ENCODE measurements at regions not wholly inside any gene's neighbourhood (a gene's known extent, or its start where the extent isn't known, plus 50 kb on each side); places are given as distances from the start of the nearest gene placed in this dataset.
"Not testable (repeated sequence)": the region's sequence is repeated elsewhere in the genome, so short reads cannot be mapped to it uniquely, and the experiment has no call there.

DNA sequence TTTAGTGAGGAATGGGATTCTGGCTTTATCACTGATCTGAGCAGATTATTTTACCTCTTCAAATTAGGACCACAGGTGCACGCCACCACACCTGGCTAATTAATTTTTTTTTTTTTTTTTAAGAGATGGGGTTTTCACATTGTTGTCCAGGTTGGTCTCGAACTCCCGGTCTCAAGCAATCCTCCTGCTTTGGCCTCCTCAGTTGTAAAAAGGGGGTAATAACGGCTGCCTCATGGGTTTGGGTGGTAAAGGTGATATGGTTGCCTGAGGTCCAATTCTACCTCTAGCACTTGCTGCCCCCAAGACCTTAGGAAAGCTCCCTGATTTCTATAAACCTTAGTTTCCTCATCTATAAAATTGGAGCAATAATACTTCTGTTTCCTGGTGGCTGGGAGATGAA is 130.7 kb upstream of the HS3ST2 start:
- DNase-seq = no peak

DNA sequence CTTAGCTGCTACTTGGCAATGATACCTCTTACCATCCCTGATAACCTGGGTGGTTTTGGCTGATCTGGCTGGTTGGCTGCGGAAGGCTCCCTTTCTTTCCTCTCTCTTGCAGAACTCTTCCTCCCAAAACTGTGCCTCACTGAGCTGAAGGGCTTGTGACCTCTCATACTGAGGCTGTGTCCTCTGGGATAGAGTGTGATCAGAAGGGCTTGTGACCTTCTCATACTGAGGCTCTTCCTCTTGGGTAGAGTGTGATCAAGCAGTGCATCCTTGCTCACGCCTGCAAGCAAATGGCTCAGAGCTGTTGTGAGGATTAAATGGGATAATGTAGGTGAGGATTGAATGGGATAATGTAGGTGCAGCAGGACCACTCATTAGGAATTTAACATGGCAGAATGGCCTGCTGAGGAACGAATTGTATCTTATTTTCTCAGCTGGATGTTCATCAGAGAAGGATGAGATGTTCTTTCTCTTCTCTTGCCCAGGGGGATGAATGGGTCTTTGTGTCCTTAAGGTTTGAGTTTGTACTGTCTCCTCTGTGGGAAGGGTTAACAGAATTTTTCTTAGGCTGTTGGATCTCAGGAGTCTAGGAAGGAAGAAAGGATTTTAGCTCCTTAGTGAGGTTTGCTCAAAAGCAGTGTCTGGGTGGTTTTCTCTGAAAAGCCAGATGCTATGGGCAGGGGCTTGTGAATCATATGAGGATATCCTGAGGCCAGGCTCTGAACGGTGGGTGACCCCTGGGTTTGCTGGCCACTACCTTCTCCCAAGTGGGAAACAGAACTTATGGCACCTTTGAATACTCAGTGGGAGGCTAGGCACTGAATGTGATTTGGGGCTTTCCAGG is 130.0 kb upstream of the HS3ST2 start:
- no peak for DNase-seq

DNA sequence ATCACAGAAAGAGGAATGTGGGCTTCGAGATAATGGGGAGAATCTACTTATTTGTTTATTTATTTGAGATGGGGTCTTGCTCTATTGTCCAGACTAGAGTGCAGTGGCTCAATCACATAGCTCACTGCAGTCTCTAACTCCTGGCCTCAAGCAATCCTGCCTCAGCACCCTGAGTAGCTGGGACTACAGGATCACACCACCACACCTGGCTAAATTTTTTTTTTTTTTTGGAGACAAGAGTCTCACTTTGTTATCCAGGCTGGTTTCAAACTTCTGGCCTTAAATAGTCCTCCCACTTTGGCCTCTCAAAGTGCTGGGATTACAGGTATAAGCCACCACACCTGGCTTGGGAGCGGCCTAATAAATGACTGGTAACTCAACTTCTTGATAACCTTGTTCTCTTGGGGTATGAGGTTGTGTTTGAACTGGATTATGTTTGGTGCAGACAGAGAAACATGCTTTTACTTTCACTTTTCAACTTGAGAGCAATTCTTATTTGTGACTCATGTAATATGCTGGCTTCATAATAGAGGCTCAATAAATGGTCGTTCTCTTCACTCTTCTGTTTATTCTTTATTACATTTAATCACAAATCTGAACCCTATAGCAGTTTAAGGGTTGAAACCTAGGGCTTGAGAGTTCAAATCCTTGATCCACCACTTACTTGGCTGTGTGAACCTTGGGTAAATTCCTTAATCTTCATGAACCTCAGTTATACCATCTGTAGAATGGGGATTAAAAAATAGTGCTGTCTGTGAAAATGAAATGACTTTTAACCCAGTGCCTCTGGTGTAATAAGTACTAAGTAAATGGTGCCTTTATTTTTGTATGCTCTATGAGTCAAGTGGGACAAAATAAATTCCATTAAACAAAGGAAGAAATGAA is 129.1 kb upstream of the HS3ST2 start:
- DNase-seq = no peak

DNA sequence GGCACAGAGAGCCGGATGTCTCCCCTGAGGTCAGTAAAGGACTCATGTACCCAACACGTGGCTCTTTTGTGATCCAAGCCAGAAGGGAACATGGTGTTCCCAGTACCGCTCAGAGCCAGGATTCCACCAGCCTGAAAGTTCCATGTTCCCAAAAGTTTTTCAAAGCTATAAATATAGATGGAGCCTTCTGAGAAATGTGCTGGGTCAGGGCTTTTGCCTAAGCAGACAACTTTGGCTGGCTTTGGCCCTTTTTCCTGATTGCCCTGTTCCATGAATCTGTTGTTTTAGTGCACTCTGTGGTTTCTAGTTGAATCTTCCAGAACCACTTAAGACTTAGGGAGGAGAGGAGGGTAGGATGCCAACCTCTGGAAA is 128.5 kb upstream of the HS3ST2 start:
- DNase-seq = no peak

DNA sequence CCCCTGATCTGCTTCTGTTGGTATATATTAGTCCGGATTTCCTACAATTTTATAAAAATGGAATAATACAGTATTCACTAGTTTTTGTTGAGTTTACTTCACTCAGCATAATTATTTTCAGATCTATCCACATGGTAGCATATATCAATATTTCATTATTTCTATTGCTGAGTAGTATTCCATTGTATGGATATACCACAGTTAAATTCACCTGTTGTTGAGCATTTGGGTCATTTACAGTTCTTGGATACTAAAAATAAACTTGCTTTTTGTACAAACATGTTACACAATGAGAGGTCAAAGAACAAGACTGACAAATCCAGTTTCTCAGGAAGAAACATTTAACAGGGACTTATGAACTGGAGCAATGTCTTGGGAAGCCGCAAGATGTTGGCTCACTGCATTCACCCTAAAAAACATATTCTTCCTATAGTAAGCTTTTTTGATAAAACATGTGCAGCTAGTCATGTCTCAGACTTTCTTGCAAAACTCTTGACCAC is 126.9 kb upstream of the HS3ST2 start:
- DNase-seq = no peak

DNA sequence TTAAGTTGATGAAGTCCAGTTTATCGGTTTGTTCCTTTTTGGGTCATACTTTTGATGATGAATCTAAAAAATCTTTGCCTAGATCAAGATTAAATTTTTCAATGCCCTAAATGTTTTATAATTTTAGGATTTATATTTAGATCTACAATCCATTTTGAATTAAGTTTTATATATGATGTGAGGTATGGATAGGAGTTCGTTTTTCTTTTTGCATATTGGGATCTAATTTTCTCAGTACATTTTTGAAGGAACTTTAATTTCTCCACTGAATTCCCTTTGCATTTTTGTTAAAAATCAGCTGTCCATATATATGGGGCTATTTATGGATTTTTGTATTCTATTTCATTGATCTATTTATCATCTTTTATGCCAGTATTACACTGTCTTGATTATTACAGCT is 125.5 kb upstream of the HS3ST2 start:
- no peak for DNase-seq

DNA sequence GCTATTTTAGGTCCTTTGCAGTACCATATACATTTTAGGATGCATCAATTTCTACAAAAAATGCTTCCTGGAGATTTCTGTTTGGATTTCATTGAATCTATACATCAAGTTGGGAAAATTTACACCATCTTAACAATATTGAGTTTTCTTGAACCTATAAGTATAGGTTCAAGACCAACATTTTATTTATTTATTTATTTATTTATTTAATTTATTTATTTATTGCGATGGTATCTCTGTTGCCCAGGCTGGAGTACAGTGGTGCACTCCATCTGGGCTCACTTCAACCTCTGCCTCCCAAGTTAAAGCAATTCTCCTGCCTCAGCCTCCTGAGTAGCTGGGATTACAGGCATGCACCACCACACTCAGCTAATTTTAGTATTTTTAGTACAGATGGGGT is 125.0 kb upstream of the HS3ST2 start:
- DNase-seq = no peak

DNA sequence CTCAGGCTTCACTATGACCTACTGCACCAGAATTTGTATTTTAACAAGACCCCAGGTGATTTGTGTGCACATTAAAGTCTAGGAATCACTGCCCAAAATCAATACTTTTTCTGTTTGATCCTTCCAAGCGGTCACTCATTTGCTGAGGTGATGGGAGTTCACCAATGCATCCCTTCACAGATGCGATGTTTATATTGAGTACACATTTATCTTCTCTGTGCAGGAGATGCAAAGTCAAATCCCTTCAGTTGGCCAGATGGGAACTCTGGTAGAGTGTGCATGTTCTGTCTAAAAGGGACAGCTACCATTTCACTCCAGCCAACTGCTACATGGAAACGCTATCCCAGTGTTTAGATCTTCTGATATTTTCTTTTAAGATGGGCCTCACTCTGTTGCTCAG is 122.6 kb upstream of the HS3ST2 start:
- no peak for DNase-seq

DNA sequence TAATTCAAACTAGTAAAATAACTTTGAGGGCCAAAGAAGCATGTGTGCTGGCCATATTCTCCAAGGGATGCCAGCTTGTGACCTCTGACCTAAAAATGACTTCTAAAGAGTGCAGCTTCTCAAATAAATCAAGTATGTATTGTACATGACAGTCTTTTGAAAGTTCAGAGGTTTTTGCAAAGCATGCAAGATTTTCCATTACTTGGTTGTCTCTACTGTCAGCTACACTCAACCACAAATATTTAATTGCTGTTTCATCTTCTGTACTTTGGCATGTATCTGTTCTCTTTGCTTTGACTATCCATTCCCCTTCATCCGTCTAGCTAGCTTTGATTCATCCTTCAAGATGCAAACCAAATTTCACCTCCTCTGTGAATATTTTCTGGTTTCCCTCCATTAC is 121.9 kb upstream of the HS3ST2 start:
- DNase-seq = no peak

DNA sequence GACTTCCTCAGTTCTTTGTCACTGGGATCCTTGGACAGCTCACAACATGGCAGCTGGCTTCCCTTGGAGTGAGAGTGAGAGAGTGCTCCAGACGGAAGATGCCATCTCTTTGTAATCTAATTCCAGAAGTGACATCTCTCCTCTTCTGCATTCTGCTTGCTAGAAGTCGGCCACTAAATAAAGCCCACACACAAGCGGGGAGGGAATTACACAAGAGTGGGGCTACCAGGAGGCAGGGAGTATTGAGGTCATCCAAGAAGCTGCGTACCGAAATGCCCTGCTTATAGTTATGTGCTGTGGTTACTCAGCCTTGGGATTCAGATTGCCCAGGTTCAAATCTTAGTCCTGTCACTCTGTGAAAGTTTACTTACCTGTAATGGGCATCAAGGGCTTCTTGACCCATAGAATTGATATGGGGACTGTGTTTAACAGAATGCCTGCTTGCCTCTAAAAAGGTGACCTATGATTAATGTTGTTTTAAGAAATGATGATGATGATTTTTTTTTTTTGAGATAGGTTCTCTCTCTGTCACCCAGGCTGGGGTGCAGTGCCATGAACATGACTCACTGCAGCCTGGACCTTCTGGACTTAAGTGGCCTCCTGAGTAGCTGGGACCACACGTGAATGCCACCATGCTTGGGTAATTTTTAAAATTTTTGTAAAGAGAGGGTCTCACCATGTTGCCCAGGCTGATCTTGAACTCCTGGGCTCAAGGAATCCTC is 120.9 kb upstream of the HS3ST2 start:
- no peak for DNase-seq

DNA sequence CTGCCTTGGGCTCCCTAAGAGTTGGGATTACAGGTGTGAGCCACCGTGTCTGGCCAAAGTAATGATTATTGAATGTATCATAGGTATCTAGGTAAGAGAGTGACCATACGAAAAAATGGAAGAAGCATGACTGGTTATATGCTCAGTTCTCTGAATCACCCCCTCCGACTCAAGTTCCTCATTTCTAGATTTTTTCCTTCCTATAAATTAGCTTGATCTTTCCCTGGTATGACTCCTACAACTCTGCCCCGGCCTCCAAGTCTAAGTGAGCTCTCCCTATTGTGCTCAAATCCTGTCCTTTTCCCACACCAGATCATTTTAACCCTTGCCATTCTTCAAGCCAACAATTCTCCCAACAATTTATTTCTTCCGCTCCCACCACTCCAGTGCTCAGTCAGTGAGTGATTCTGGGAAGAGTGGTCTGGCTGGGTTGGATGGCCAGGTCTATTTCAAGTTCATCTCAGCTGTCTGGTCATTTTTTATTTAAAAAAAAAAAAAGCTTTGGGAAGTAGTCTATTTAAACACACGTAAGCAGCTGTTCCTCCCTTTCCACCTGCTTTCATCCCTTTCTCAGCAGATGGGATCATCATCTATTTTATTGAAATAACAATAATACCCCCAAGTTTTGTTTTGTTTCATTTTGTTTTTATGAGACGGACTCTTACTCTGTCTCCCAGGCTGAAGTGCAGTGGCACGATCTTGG is 120.2 kb upstream of the HS3ST2 start:
- DNase-seq = no peak

DNA sequence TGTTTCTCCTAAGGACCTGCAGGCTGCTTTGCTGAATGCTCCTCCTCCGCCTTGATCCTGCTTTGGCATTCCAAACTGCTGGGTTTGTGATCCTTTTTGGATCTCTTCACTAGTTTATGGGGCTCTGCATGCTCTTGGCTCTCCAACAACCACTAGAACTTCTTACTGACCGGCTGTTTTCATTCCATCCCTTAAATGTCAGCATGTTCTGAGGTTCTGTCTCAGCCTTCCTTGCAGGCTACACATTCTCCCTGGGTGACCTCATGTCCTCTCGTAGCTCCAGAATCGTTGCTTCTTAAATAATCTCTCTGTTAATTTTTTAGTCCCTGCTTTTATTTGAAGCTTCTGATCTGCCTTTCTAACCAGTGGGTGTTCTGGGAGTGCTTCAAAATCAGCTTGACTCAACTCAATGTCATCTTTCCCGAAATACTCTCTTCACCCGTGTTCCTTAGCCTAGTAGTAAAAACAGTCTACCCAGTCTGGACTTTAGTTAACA is 119.0 kb upstream of the HS3ST2 start:
- DNase-seq = no peak

DNA sequence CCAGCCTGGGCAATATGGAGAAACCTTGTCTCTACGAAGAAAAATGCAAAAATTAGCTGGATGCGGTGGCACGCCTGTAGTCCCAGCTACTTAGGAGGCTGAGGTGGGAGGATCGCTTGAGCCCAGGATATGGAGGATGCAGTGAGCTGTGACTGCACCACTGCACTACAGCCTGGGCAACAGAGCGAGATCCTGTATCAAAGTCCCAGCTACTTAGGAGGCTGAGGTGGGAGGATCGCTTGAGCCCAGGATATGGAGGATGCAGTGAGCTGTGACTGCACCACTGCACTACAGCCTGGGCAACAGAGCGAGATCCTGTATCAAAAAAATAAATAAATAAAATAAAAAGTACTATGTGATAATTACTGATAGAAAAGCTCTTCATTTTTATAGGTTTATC is 118.2 kb upstream of the HS3ST2 start:
- not testable (repeated sequence) for DNase-seq

DNA sequence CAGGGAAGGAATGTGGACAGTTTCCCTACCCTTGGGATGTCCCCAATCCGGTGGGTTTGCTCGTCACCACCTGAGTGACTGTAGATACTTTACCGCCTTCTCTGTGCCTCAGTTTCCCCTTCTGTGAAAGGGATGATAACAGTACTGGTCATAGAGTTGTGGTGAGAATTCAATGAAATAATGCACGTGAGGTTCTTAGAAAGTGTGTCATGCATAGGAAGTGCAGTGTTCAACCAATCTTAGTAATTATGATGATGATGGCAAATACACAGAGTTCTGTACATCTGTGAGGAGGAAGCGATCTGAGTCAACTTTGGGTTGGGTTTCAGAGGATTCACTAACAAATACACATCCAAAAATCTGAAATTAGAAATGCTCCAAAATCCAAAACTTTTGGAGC is 114.6 kb upstream of the HS3ST2 start:
- DNase-seq = no peak

DNA sequence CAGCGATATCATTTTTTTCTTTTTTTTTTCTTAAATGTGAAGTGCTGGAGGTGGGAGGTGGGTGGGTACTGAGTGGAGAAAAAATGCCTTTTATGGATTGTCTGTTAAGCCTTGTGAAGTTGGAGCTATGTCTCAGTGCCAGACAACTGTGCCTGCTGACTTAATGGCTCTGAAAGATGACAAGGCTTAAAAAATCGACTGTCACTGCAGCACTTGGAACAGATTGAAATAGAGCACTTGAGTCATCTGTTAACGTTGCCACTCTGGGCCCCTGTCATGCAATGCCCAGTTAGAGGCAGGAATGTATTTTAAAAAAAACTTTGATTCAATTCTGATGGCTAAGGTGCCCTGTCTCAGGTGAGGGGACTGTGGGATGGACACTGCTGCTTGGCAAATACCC is 108.2 kb upstream of the HS3ST2 start:
- DNase-seq = no peak

DNA sequence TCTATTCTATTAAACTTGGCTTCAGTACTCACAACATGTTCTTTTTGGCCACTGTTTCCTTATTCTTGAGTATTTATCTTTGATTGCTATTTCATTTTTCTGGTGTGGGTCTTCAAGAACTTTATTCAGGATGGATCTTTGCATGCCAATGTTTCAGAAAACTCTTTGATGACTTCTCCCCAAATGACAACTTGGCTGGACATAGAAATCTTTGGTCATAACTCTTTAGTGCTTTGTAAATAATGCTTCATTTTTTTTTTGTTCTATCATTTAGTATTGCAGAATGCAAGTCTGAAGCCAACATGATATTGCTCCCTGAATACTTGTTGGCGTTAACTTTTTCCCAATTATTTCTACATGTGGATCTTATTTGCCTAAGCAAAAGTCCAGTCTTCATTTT is 103.6 kb upstream of the HS3ST2 start:
- no peak for DNase-seq

DNA sequence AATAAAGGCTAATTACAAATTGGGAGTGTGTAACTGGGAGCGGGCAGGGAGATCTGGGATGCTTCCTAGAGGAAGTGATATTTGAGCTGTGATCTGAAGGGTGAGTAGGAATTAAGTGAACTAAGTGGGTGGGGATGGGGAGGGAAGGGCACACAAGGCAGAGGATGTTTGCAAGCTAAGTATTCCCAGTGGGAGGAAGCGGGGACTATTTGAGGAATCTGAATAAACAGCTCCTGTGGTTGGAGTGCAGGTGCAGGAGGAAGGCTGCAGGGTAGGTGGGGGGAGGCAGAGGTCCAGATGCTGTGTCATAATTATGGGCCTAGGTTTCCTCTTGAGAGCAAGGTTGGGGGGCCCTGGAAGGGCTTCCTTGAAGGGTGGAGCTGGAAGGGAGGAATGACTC is 102.1 kb upstream of the HS3ST2 start:
- no peak for DNase-seq

DNA sequence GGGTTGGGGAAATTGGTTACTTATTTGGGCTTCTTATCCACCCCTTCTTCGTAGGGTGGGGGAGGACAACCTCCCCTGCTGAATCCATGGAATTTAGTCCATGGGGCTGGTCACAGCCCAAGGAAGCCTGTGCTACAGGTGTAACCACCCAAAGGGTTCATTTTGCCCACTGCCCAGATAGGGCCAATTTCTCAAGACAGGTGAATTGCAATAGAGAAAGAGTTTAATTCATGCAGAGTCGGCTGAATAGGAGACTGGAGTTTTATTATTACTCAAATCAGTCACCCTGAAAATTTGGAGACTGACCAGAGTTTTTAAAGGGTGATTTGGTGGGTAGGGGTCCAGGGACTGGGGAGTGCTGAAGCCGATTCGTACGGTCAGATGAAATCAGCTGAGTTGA is 101.5 kb upstream of the HS3ST2 start:
- no peak for DNase-seq

DNA sequence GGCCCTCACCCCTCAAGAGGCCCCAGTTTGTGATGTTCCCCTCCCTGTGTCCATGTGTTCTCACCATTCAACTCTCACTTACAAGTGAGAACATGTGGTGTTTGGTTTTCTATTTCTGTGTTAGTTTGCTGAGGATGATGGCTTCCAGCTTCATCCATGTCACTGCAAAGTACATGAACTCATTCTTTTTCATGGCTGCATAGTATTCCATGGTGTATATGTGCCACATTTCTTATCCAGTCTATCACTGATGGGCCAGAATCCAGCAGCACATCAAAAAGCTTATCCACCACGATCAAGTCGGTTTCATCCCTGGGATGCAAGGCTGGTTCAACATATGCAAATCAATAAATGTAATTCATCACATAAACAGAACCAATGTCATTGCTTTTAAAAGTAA is 95.4 kb upstream of the HS3ST2 start:
- not testable (repeated sequence) for DNase-seq

DNA sequence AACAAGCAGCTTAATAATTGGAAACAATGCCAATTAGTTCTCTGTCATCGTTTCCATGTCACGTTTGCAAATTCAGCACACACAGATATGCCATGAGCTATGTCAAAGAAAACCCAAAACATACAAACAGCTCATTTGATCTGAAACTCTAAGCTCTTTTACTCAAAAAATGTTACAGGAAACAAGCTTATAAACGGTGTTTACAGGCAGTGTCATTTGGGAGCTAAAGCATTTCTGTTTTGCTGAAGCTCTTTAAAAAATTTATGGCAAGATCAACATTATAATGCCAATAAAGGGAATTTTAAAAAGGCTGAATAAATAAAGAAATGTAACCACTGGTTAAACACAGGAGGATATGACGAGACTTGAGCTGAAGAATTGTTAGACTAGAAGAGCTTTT is 94.0 kb upstream of the HS3ST2 start:
- no peak for DNase-seq

DNA sequence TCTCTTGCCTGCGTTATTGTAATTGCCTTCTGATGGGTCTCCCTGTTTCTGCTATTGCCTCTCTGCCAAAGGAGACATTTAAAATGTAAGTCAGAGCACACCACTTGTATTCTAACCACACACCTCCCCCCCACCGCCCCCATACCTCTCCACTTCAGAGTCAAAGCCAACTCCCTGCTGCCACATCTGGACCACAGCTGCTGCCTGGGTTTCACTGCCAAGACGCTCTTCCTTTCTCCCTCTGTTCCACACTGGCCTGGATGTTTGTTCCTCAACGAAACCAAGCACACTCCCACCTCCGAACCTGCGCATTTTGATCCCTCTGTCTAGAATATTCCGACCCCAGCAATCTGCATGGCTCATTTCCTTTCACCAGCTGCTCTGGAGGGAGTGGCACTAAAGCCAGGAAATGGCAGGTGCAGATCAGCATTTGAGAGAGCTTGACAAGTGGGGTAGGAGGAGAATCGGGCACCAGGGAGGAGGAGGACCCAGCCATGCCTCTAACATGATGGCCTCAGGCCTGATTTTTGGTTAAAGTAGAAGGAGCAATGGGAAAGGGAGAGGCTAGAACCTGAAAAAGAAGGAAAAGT is 92.4 kb upstream of the HS3ST2 start:
- DNase-seq = peak; percentile 82
